GM23338 (cell line): ENCODE measurements at regions not wholly inside any gene's neighbourhood (a gene's known extent, or its start where the extent isn't known, plus 50 kb on each side); places are given as distances from the start of the nearest gene placed in this dataset.

ENCODE experiments used
- ATAC-seq: fragments of 200-7000 bp; cut with Tn5 transposase; 3 replicates; pipeline ENCODE4 v1.9.1; 2020
- DNase-seq: peaks from one replicate; pipeline ENCODE4 v3.0.0-alpha.2; 2015; ENCODE audit warnings: low spot score
- H2AFZ ChIP-seq: fragments of 200-600 bp; sonication (generic); 2 replicates; pipeline ENCODE4 v1.8.0; 2016; ENCODE audit warnings: antibody characterized with exemption, mild to moderate bottlenecking, moderate library complexity
- H3F3A ChIP-seq: fragments of 200-600 bp; sonication (generic); replicated peaks from 2 replicates; pipeline ENCODE4 v1.8.0; 2017; ENCODE audit warnings: antibody characterized with exemption, mixed run types, low read depth
- H3K27ac ChIP-seq: fragments of 200-600 bp; sonication (generic); 2 replicates; pipeline ENCODE4 v1.6.1; 2016; ENCODE audit warnings: low read depth
- H3K27me3 ChIP-seq: fragments of 200-600 bp; sonication (generic); 2 replicates; pipeline ENCODE4 v1.8.0; 2016; ENCODE audit warnings: mild to moderate bottlenecking, mixed run types, moderate library complexity; ENCODE audit not compliant: insufficient read depth
- H3K36me3 ChIP-seq: fragments of 200-600 bp; sonication (generic); 2 replicates; pipeline ENCODE4 v1.8.0; 2016; ENCODE audit warnings: mild to moderate bottlenecking; ENCODE audit not compliant: insufficient read depth
- H3K4me1 ChIP-seq: fragments of 200-600 bp; sonication (generic); 2 replicates; pipeline ENCODE4 v1.8.0; 2016; ENCODE audit warnings: mild to moderate bottlenecking, moderate library complexity; ENCODE audit not compliant: insufficient read depth
- H3K4me2 ChIP-seq: fragments of 200-600 bp; sonication (generic); 2 replicates; pipeline ENCODE4 v1.7.1; 2017; ENCODE audit warnings: mixed run types
- H3K4me3 ChIP-seq: fragments of 200-600 bp; sonication (generic); 2 replicates; pipeline ENCODE4 v1.6.1; 2016; ENCODE audit warnings: mixed run types
- H3K79me2 ChIP-seq: fragments of 200-600 bp; sonication (generic); replicated peaks from 2 replicates; pipeline ENCODE4 v1.8.0; 2017; ENCODE audit warnings: mild to moderate bottlenecking; ENCODE audit not compliant: insufficient read depth
- H3K9me2 ChIP-seq: fragments of 200-600 bp; sonication (generic); 2 replicates; pipeline ENCODE4 v1.8.0; 2017; ENCODE audit not compliant: insufficient read depth
- H4K20me1 ChIP-seq: fragments of 200-600 bp; sonication (generic); replicated peaks from 2 replicates; pipeline ENCODE4 v1.8.0; 2017; ENCODE audit warnings: mild to moderate bottlenecking; ENCODE audit not compliant: insufficient read depth
- H3K27ac Mint-ChIP-seq: 2 replicates; pipeline ENCODE4 v1.8.0; 2020; ENCODE audit warnings: inconsistent platforms, mild to moderate bottlenecking, moderate library complexity, mixed read lengths
- H3K27me3 Mint-ChIP-seq: 3 replicates; pipeline ENCODE4 v1.8.0; 2022; ENCODE audit warnings: low read depth, mild to moderate bottlenecking, moderate library complexity, mixed read lengths, inconsistent platforms; ENCODE audit not compliant: insufficient read depth, poor library complexity
- H3K36me3 Mint-ChIP-seq: 3 replicates; pipeline ENCODE4 v1.8.0; 2021; ENCODE audit warnings: low read depth, mild to moderate bottlenecking, inconsistent platforms, moderate library complexity, mixed read lengths
- H3K4me1 Mint-ChIP-seq: 3 replicates; pipeline ENCODE4 v1.8.0; 2020; ENCODE audit warnings: mild to moderate bottlenecking, inconsistent platforms, mixed read lengths
- H3K4me3 Mint-ChIP-seq: 3 replicates; pipeline ENCODE4 v1.8.0; 2021; ENCODE audit warnings: moderate library complexity, mild to moderate bottlenecking, inconsistent platforms, mixed read lengths
- H3K9me3 Mint-ChIP-seq: 3 replicates; pipeline ENCODE4 v1.8.0; 2020; ENCODE audit warnings: moderate library complexity, mild to moderate bottlenecking, inconsistent platforms, mixed read lengths
- JUNB ChIP-seq: IDR thresholded peaks from one replicate; pipeline ENCODE4 v1.6.1; 2016; ENCODE audit warnings: antibody characterized with exemption; ENCODE audit not compliant: unreplicated experiment
- ZNF114 ChIP-seq: fragments of 250-450 bp; sonication (Bioruptor Pico); IDR thresholded peaks from 2 replicates; pipeline ENCODE4 v1.5.0; 2020; ENCODE audit warnings: mild to moderate bottlenecking, moderate library complexity
- ZNF331 ChIP-seq: fragments of 250-450 bp; sonication (Bioruptor Pico); IDR thresholded peaks from 2 replicates; pipeline ENCODE4 v1.5.0; 2020; ENCODE audit warnings: low read depth, mild to moderate bottlenecking, moderate library complexity
- TF ChIP-seq, protein P1 (sequence below): fragments of 250-450 bp; sonication (Bioruptor Pico); IDR thresholded peaks from 2 replicates; pipeline ENCODE4 v1.5.0; 2020; ENCODE audit warnings: mild to moderate bottlenecking, moderate library complexity
- TF ChIP-seq, protein P2 (sequence below), 2 experiments: fragments of 200-600 bp in 1 of 2; sonication (generic) in 1 of 2; conservative IDR thresholded peaks; 2 replicates each; pipeline versions ENCODE4 v1.5.1 to v1.6.1; 2016 to 2017; ENCODE audit warnings: antibody characterized with exemption in 2 of 2, low read depth in 2 of 2, mild to moderate bottlenecking in 2 of 2, moderate library complexity in 1 of 2

- TF ChIP-seq, protein P1, sequence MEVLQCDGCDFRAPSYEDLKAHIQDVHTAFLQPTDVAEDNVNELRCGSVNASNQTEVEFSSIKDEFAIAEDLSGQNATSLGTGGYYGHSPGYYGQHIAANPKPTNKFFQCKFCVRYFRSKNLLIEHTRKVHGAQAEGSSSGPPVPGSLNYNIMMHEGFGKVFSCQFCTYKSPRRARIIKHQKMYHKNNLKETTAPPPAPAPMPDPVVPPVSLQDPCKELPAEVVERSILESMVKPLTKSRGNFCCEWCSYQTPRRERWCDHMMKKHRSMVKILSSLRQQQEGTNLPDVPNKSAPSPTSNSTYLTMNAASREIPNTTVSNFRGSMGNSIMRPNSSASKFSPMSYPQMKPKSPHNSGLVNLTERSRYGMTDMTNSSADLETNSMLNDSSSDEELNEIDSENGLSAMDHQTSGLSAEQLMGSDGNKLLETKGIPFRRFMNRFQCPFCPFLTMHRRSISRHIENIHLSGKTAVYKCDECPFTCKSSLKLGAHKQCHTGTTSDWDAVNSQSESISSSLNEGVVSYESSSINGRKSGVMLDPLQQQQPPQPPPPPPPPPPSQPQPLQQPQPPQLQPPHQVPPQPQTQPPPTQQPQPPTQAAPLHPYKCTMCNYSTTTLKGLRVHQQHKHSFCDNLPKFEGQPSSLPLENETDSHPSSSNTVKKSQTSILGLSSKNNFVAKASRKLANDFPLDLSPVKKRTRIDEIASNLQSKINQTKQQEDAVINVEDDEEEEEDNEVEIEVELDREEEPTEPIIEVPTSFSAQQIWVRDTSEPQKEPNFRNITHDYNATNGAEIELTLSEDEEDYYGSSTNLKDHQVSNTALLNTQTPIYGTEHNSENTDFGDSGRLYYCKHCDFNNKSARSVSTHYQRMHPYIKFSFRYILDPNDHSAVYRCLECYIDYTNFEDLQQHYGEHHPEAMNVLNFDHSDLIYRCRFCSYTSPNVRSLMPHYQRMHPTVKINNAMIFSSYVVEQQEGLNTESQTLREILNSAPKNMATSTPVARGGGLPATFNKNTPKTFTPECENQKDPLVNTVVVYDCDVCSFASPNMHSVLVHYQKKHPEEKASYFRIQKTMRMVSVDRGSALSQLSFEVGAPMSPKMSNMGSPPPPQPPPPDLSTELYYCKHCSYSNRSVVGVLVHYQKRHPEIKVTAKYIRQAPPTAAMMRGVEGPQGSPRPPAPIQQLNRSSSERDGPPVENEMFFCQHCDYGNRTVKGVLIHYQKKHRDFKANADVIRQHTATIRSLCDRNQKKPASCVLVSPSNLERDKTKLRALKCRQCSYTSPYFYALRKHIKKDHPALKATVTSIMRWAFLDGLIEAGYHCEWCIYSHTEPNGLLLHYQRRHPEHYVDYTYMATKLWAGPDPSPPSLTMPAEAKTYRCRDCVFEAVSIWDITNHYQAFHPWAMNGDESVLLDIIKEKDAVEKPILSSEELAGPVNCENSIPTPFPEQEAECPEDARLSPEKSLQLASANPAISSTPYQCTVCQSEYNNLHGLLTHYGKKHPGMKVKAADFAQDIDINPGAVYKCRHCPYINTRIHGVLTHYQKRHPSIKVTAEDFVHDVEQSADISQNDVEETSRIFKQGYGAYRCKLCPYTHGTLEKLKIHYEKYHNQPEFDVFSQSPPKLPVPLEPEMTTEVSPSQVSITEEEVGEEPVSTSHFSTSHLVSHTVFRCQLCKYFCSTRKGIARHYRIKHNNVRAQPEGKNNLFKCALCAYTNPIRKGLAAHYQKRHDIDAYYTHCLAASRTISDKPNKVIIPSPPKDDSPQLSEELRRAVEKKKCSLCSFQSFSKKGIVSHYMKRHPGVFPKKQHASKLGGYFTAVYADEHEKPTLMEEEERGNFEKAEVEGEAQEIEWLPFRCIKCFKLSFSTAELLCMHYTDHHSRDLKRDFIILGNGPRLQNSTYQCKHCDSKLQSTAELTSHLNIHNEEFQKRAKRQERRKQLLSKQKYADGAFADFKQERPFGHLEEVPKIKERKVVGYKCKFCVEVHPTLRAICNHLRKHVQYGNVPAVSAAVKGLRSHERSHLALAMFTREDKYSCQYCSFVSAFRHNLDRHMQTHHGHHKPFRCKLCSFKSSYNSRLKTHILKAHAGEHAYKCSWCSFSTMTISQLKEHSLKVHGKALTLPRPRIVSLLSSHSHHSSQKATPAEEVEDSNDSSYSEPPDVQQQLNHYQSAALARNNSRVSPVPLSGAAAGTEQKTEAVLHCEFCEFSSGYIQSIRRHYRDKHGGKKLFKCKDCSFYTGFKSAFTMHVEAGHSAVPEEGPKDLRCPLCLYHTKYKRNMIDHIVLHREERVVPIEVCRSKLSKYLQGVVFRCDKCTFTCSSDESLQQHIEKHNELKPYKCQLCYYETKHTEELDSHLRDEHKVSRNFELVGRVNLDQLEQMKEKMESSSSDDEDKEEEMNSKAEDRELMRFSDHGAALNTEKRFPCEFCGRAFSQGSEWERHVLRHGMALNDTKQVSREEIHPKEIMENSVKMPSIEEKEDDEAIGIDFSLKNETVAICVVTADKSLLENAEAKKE (CRISPR knock-in tag): no peak
- no peak for TF ChIP-seq JUNB
- TF ChIP-seq ZNF114 (CRISPR knock-in tag): no peak
- TF ChIP-seq ZNF331 (CRISPR knock-in tag): no peak
Measured at GRCh38 chr11:62033191-62034035, 66.0 kb upstream of the FTH1 start (continued).

- Histone ChIP-seq H3K4me2 (no peak overlapping the region), H3K27ac (no peak overlapping the region), H3F3A (no peaks in the 10 kb centered on the region), H3K4me1 (peaks cover 12% of the 10 kb centered on the region; the same call in 1 of the 2 replicates), H3K36me3 (no peaks in the 10 kb centered on the region), H3K9me2 (no peaks in the 10 kb centered on the region), H2AFZ (no peak overlapping the region), H4K20me1 (no peaks in the 10 kb centered on the region), H3K4me3 (no peak overlapping the region), H3K79me2 (no peaks in the 10 kb centered on the region), H3K27me3 (no peaks in the 10 kb centered on the region)
- DNase-seq (peak; percentile 87), ATAC-seq (peak; percentile 96)
- H3K27me3 Mint-ChIP-seq: peaks cover 5% of the 10 kb centered on the region
- H3K36me3 Mint-ChIP-seq: peaks cover 5% of the 10 kb centered on the region
- H3K9me3 Mint-ChIP-seq: peaks cover 29% of the 10 kb centered on the region
- H3K4me3 Mint-ChIP-seq: no peak overlapping the region
- H3K27ac Mint-ChIP-seq: no peak overlapping the region; the same call in 1 of the 2 replicates
- H3K4me1 Mint-ChIP-seq: peaks cover 12% of the 10 kb centered on the region; the same call in 2 of the 3 replicates
- TF ChIP-seq ZNF331 (CRISPR knock-in tag): no peak
- TF ChIP-seq, protein P1 (CRISPR knock-in tag): no peak
- TF ChIP-seq, protein P2, sequence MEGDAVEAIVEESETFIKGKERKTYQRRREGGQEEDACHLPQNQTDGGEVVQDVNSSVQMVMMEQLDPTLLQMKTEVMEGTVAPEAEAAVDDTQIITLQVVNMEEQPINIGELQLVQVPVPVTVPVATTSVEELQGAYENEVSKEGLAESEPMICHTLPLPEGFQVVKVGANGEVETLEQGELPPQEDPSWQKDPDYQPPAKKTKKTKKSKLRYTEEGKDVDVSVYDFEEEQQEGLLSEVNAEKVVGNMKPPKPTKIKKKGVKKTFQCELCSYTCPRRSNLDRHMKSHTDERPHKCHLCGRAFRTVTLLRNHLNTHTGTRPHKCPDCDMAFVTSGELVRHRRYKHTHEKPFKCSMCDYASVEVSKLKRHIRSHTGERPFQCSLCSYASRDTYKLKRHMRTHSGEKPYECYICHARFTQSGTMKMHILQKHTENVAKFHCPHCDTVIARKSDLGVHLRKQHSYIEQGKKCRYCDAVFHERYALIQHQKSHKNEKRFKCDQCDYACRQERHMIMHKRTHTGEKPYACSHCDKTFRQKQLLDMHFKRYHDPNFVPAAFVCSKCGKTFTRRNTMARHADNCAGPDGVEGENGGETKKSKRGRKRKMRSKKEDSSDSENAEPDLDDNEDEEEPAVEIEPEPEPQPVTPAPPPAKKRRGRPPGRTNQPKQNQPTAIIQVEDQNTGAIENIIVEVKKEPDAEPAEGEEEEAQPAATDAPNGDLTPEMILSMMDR (conservative IDR thresholded peaks at IDR 0.05; ENCODE audit: low read depth in 2 of 2): no peak
Measured at GRCh38 chr11:62030071-62030684, 62.7 kb upstream of the FTH1 start.
